SK-N-MC (cell line): ENCODE measurements at regions not wholly inside any gene's neighbourhood (a gene's known extent, or its start where the extent isn't known, plus 50 kb on each side); places are given as distances from the start of the nearest gene placed in this dataset.

Experiments
- EZH2 ChIP-seq: fragments of 200-600 bp; sonication (generic); IDR thresholded peaks from one replicate; pipeline ENCODE4 v1.6.1; 2017; ENCODE audit warnings: antibody characterized with exemption
- POLR2AphosphoS5 ChIP-seq: IDR thresholded peaks from 2 replicates; pipeline ENCODE4 v1.6.1; 2012; ENCODE audit warnings: mild to moderate bottlenecking, low read depth, low read length, borderline replicate concordance

DNA sequence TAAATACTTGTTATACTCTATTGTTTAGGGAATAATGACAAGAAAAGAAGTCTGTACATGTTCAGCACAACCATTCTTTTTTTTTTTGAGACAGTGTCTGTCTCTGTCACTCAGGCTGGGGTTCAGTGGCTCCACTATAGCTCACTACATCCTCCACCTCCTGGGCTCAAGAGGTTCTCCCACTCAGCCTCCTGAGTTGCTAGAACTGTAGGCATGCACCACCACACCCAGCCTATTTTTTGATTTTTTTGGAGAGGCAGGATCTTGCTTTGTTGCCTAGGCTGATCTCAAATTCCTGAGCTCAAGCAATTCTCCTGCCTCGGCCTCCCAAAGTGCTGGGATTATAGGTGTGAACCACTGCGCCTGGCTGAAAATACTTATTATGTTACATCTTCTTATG is 250.0 kb downstream of the MIAT start:
- TF ChIP-seq POLR2AphosphoS5 (no peak), EZH2 (no peak)
